ENCODE measurements at regions not wholly inside any gene's neighbourhood (a gene's known extent, or its start where the extent isn't known, plus 50 kb on each side); places are given as distances from the start of the nearest gene placed in this dataset.

- no peak for TF ChIP-seq POLR2A (IDR thresholded peaks at IDR 0.05; ENCODE audit: low read depth, low read length)
- 0 out of 2 replicates have a peak, but pooled peaks have one; percentile 11 for TF ChIP-seq SPI1 (IDR thresholded peaks at IDR 0.05; ENCODE audit: low read depth, low read length)
- TF ChIP-seq TAF1 (IDR thresholded peaks at IDR 0.05; ENCODE audit: low read depth, low read length) = no peak
- no peak for TF ChIP-seq POLR2AphosphoS5 (IDR thresholded peaks at IDR 0.05; ENCODE audit: low read depth, low read length)
- no peak for TF ChIP-seq PAX5 (IDR thresholded peaks at IDR 0.05; ENCODE audit: insufficient read depth, low read length, severe bottlenecking)
- TF ChIP-seq POU2F2 (IDR thresholded peaks at IDR 0.05; ENCODE audit: low read depth, low read length) = no peak
Measured at GRCh38 chr2:236673126-236673822, 103.6 kb downstream of the ACKR3 start.
